NCI-H2196 treated with DMSO at 0.1 percent for 48 hours (cell line): ENCODE measurements at regions not wholly inside any gene's neighbourhood (a gene's known extent, or its start where the extent isn't known, plus 50 kb on each side); places are given as distances from the start of the nearest gene placed in this dataset.

ENCODE experiments used
- DNase-seq: peaks from one replicate; lab custom pipeline; 2025; ENCODE audit not compliant: unreplicated experiment; lab: John Stamatoyannopoulos, UW

GRCh38 chr22:27213294-27213693, 555.9 kb downstream of the MIAT start:
- DNase-seq: no peak

- no peak for DNase-seq
Observed at GRCh38 chr22:27213766-27214581, 556.6 kb downstream of the MIAT start.

GRCh38 chr22:27214691-27215090, 557.3 kb downstream of the MIAT start:
- no peak for DNase-seq

- no peak for DNase-seq
Observed at GRCh38 chr22:27215871-27216270, 558.5 kb downstream of the MIAT start.

GRCh38 chr22:27216444-27216843, 559.1 kb downstream of the MIAT start:
- no peak for DNase-seq

- no peak for DNase-seq
Observed at GRCh38 chr22:27217154-27217553, 559.8 kb downstream of the MIAT start.

GRCh38 chr22:27218012-27218920, 560.9 kb downstream of the MIAT start:
- DNase-seq: no peak

GRCh38 chr22:27219036-27219435, 561.6 kb downstream of the MIAT start:
- DNase-seq: no peak

GRCh38 chr22:27220339-27220738, 563.0 kb downstream of the MIAT start:
- DNase-seq: no peak

- no peak for DNase-seq
Observed at GRCh38 chr22:27222178-27222577, 564.8 kb downstream of the MIAT start.

- no peak for DNase-seq
Observed at GRCh38 chr22:27223317-27224177, 566.2 kb downstream of the MIAT start.

- no peak for DNase-seq
Observed at GRCh38 chr22:27224485-27225374, 567.3 kb downstream of the MIAT start.

GRCh38 chr22:27226666-27227065, 569.3 kb downstream of the MIAT start:
- DNase-seq: no peak

- no peak for DNase-seq
Observed at GRCh38 chr22:27228771-27229170, 571.4 kb downstream of the MIAT start.

- DNase-seq: no peak
Observed at GRCh38 chr22:27230189-27230588, 571.4 kb downstream of the MN1 start.

- no peak for DNase-seq
Observed at GRCh38 chr22:27231266-27231665, 570.3 kb downstream of the MN1 start.

GRCh38 chr22:27232077-27232476, 569.5 kb downstream of the MN1 start:
- DNase-seq: no peak

- no peak for DNase-seq
Observed at GRCh38 chr22:27237080-27237741, 564.3 kb downstream of the MN1 start.

GRCh38 chr22:27238935-27239510, 562.5 kb downstream of the MN1 start:
- DNase-seq: no peak
